SK-N-SH treated with all-trans-retinoic acid at 6 μM for 48 hours (cell line): ENCODE measurements at regions not wholly inside any gene's neighbourhood (a gene's known extent, or its start where the extent isn't known, plus 50 kb on each side); places are given as distances from the start of the nearest gene placed in this dataset.

ENCODE experiments used
- ATAC-seq: fragments of 200-7000 bp; cut with Tn5 transposase; 3 replicates; pipeline ENCODE4 v1.9.1; 2020; ENCODE audit warnings: mild to moderate bottlenecking, moderate library complexity
- ARNTL ChIP-seq: fragments of 450-650 bp; formaldehyde crosslinking; IDR thresholded peaks from 2 replicates; pipeline ENCODE4 v1.5.0; 2020; ENCODE audit warnings: low read depth, mild to moderate bottlenecking, moderate library complexity, borderline replicate concordance
- BACH2 ChIP-seq: fragments of 250-450 bp; sonication (Bioruptor Pico); IDR thresholded peaks from 2 replicates; pipeline ENCODE4 v1.9.0; 2021; ENCODE audit warnings: mild to moderate bottlenecking, borderline replicate concordance
- CSDC2 ChIP-seq: fragments of 250-450 bp; sonication (Bioruptor Pico); IDR thresholded peaks from 2 replicates; pipeline ENCODE4 v1.5.0; 2020; ENCODE audit warnings: mild to moderate bottlenecking, moderate library complexity
- CSRNP3 ChIP-seq: fragments of 250-450 bp; sonication (Bioruptor Pico); IDR thresholded peaks from 2 replicates; pipeline ENCODE4 v1.5.1; 2021; ENCODE audit warnings: mild to moderate bottlenecking, moderate library complexity
- ESRRG ChIP-seq: fragments of 250-450 bp; sonication (Bioruptor Pico); IDR thresholded peaks from 2 replicates; pipeline ENCODE4 v1.6.1; 2021; ENCODE audit warnings: mild to moderate bottlenecking
- GLIS3 ChIP-seq: fragments of 250-450 bp; sonication (Bioruptor Pico); IDR thresholded peaks from 2 replicates; pipeline ENCODE4 v1.5.0; 2020; ENCODE audit warnings: mild to moderate bottlenecking, moderate library complexity
- ISL1 ChIP-seq: fragments of 250-450 bp; sonication (Bioruptor Pico); IDR thresholded peaks from 2 replicates; pipeline ENCODE4 v2.1.2; 2022; ENCODE audit warnings: mild to moderate bottlenecking, moderate library complexity
- OSR1 ChIP-seq: fragments of 250-450 bp; sonication (Bioruptor Pico); IDR thresholded peaks from 2 replicates; pipeline ENCODE4 v1.8.0; 2022; ENCODE audit warnings: moderate library complexity, mild to moderate bottlenecking, inconsistent platforms
- PATZ1 ChIP-seq: fragments of 250-450 bp; sonication (Bioruptor Pico); IDR thresholded peaks from 2 replicates; pipeline ENCODE4 v1.8.0; 2020; ENCODE audit warnings: mild to moderate bottlenecking, moderate library complexity, borderline replicate concordance
- PPARA ChIP-seq: fragments of 250-450 bp; sonication (Bioruptor Pico); IDR thresholded peaks from 2 replicates; pipeline ENCODE4 v1.5.0; 2020; ENCODE audit warnings: mild to moderate bottlenecking, borderline replicate concordance
- RARB ChIP-seq: fragments of 250-450 bp; sonication (Bioruptor Pico); IDR thresholded peaks from 2 replicates; pipeline ENCODE4 v1.8.0; 2021; ENCODE audit warnings: mild to moderate bottlenecking, moderate library complexity
- SNAI2 ChIP-seq: fragments of 250-450 bp; sonication (Bioruptor Pico); IDR thresholded peaks from 2 replicates; pipeline ENCODE4 v1.5.0; 2020; ENCODE audit warnings: mild to moderate bottlenecking, moderate library complexity
- TCF4 ChIP-seq: fragments of 250-450 bp; sonication (Bioruptor Pico); IDR thresholded peaks from 2 replicates; pipeline ENCODE4 v1.8.0; 2021; ENCODE audit warnings: mild to moderate bottlenecking, moderate library complexity, borderline replicate concordance
- TSHZ2 ChIP-seq: fragments of 250-450 bp; sonication (Bioruptor Pico); IDR thresholded peaks from 2 replicates; pipeline ENCODE4 v1.5.0; 2020; ENCODE audit warnings: mild to moderate bottlenecking, moderate library complexity
- ZC3H10 ChIP-seq: fragments of 250-450 bp; sonication (Bioruptor Pico); IDR thresholded peaks from 2 replicates; pipeline ENCODE4 v1.5.1; 2021; ENCODE audit warnings: mild to moderate bottlenecking, moderate library complexity
- ZFP3 ChIP-seq: fragments of 250-450 bp; sonication (Bioruptor Pico); IDR thresholded peaks from 2 replicates; pipeline ENCODE4 v1.5.0; 2020; ENCODE audit warnings: mild to moderate bottlenecking, moderate library complexity
- ZFP30 ChIP-seq: fragments of 450-650 bp; formaldehyde crosslinking; IDR thresholded peaks from 2 replicates; pipeline ENCODE4 v1.5.0; 2022; ENCODE audit warnings: mild to moderate bottlenecking, moderate library complexity
- ZNF565 ChIP-seq: fragments of 450-650 bp; formaldehyde crosslinking; conservative IDR thresholded peaks from 2 replicates; pipeline ENCODE4 v1.5.0; 2020; ENCODE audit warnings: low read depth, mild to moderate bottlenecking, moderate library complexity
- ZNF70 ChIP-seq: fragments of 450-650 bp; formaldehyde crosslinking; IDR thresholded peaks from 2 replicates; pipeline ENCODE4 v1.5.0; 2020; ENCODE audit warnings: mild to moderate bottlenecking, moderate library complexity
- ZNF8 ChIP-seq: fragments of 450-650 bp; formaldehyde crosslinking; IDR thresholded peaks from 2 replicates; pipeline ENCODE4 v1.5.0; 2020; ENCODE audit warnings: mild to moderate bottlenecking, moderate library complexity
- TF ChIP-seq, protein P1 (sequence below): fragments of 250-450 bp; sonication (Bioruptor Pico); IDR thresholded peaks from 2 replicates; pipeline ENCODE4 v1.5.1; 2020; ENCODE audit warnings: low read depth, mild to moderate bottlenecking, moderate library complexity
- TF ChIP-seq, protein P2 (sequence below): fragments of 250-450 bp; sonication (Bioruptor Pico); IDR thresholded peaks from 2 replicates; pipeline ENCODE4 v1.8.0; 2021; ENCODE audit warnings: low read depth, mild to moderate bottlenecking, moderate library complexity, borderline replicate concordance

DNA sequence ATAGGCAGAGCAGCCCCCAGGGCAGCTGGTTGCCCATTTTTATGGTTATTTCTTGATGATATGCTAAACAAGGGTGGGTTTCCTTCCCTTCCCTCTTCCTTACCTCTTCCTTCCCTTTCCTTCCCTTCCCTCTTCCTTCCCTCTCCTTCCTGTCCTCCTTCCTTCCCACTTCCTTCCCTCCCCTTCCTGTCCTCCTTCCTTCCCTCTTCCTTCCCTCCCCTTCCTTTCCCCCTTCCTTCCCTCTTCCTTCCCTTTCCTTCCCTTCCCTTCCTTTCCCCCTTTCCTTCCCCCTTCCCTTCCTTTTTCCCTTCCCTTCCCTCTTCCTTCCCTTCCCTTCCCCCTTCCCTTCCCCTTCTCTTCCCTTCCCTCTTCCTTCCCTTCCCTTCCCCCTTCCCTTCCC is 87.7 kb downstream of the MAP1LC3B2 start:
- no peak for ATAC-seq
- TF ChIP-seq TCF4 (CRISPR knock-in tag) (no peak), CSRNP3 (CRISPR knock-in tag) (no peak)

- TF ChIP-seq ZNF565 (no peak), ARNTL (no peak), ESRRG (CRISPR knock-in tag) (no peak), ZNF8 (CRISPR knock-in tag) (no peak), GLIS3 (CRISPR knock-in tag) (no peak), SNAI2 (CRISPR knock-in tag) (no peak), TCF4 (CRISPR knock-in tag) (no peak), ZFP3 (CRISPR knock-in tag) (no peak), CSDC2 (CRISPR knock-in tag) (no peak), CSRNP3 (CRISPR knock-in tag) (no peak), RARB (CRISPR knock-in tag) (no peak), ZNF70 (CRISPR knock-in tag) (no peak)
- TF ChIP-seq, protein P1, sequence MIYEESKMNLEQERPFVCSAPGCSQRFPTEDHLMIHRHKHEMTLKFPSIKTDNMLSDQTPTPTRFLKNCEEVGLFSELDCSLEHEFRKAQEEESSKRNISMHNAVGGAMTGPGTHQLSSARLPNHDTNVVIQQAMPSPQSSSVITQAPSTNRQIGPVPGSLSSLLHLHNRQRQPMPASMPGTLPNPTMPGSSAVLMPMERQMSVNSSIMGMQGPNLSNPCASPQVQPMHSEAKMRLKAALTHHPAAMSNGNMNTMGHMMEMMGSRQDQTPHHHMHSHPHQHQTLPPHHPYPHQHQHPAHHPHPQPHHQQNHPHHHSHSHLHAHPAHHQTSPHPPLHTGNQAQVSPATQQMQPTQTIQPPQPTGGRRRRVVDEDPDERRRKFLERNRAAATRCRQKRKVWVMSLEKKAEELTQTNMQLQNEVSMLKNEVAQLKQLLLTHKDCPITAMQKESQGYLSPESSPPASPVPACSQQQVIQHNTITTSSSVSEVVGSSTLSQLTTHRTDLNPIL (CRISPR knock-in tag) = no peak
- TF ChIP-seq, protein P2, sequence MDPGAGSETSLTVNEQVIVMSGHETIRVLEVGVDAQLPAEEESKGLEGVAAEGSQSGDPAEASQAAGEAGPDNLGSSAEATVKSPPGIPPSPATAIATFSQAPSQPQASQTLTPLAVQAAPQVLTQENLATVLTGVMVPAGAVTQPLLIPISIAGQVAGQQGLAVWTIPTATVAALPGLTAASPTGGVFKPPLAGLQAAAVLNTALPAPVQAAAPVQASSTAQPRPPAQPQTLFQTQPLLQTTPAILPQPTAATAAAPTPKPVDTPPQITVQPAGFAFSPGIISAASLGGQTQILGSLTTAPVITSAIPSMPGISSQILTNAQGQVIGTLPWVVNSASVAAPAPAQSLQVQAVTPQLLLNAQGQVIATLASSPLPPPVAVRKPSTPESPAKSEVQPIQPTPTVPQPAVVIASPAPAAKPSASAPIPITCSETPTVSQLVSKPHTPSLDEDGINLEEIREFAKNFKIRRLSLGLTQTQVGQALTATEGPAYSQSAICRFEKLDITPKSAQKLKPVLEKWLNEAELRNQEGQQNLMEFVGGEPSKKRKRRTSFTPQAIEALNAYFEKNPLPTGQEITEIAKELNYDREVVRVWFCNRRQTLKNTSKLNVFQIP (CRISPR knock-in tag) = no peak
- TF ChIP-seq, all 23 proteins: peak for 0
These were observed 85.6 kb downstream of the MAP1LC3B2 start for GRCh38 chr12:116644806-116645205.

GRCh38 chr12:116642683-116643082 is 83.5 kb downstream of the MAP1LC3B2 start:
- TF ChIP-seq PATZ1 (CRISPR knock-in tag) = no peak
- no peak for TF ChIP-seq ZC3H10 (CRISPR knock-in tag)
- no peak for TF ChIP-seq ZNF8 (CRISPR knock-in tag)
- TF ChIP-seq CSRNP3 (CRISPR knock-in tag) = no peak
- TF ChIP-seq SNAI2 (CRISPR knock-in tag) = no peak
- no peak for TF ChIP-seq ZFP30 (CRISPR knock-in tag)
- no peak for TF ChIP-seq PPARA
- TF ChIP-seq TCF4 (CRISPR knock-in tag) = no peak
- no peak for TF ChIP-seq ARNTL
- TF ChIP-seq ZNF565 = no peak
- TF ChIP-seq CSDC2 (CRISPR knock-in tag) = no peak
- TF ChIP-seq OSR1 (CRISPR knock-in tag) = no peak
- TF ChIP-seq ISL1 (CRISPR knock-in tag) = no peak
- TF ChIP-seq, protein P1 (CRISPR knock-in tag) = no peak
- no peak for TF ChIP-seq BACH2 (CRISPR knock-in tag)
- no peak for TF ChIP-seq ESRRG (CRISPR knock-in tag)
- no peak for TF ChIP-seq TSHZ2 (CRISPR knock-in tag)
- no peak for TF ChIP-seq ZFP3 (CRISPR knock-in tag)
- no peak for TF ChIP-seq GLIS3 (CRISPR knock-in tag)
- no peak for ATAC-seq

More at GRCh38 chr12:116644806-116645205, 85.6 kb downstream of the MAP1LC3B2 start:
- no peak for ATAC-seq
